PC-9 (cell line): ENCODE measurements at regions not wholly inside any gene's neighbourhood (a gene's known extent, or its start where the extent isn't known, plus 50 kb on each side); places are given as distances from the start of the nearest gene placed in this dataset.

Experiments
- CTCF ChIP-seq: fragments of 200-600 bp; sonication (generic); conservative IDR thresholded peaks from 2 replicates; pipeline ENCODE4 v1.6.1; 2017; ENCODE audit warnings: mixed run types, antibody characterized with exemption, mild to moderate bottlenecking, moderate library complexity
- EZH2 ChIP-seq: fragments of 200-600 bp; sonication (generic); IDR thresholded peaks from 2 replicates; pipeline ENCODE4 v1.8.0; 2017; ENCODE audit warnings: antibody characterized with exemption, low read depth

GRCh38 chr15:46622851-46623250 is 988.0 kb downstream of the SQOR start:
- TF ChIP-seq CTCF (no peak), EZH2 (no peak)
